ENCODE measurements at regions not wholly inside any gene's neighbourhood (a gene's known extent, or its start where the extent isn't known, plus 50 kb on each side); places are given as distances from the start of the nearest gene placed in this dataset. TPM values are rescaled to one million over a fixed set of nuclear protein-coding genes. Genes with fewer than 3 reads are reported as not detected.
"Not testable (repeated sequence)": the region's sequence is repeated elsewhere in the genome, so short reads cannot be mapped to it uniquely, and the experiment has no call there.

- H3K4me1 Mint-ChIP-seq (ENCODE audit: low read depth, unreplicated experiment); CTCF ChIA-PET; H3K4me3 ChIP-seq (ENCODE audit: low read depth, low read length); H3K27me3 Mint-ChIP-seq (ENCODE audit: insufficient read depth, unreplicated experiment); POLR2A ChIA-PET; H3K9me3 ChIP-seq; H3K27ac Mint-ChIP-seq (ENCODE audit: unreplicated experiment); H3K4me3 Mint-ChIP-seq (ENCODE audit: unreplicated experiment); H3K36me3 ChIP-seq (ENCODE audit: control insufficient read depth, insufficient read depth, low read length); H3K9me3 Mint-ChIP-seq (ENCODE audit: unreplicated experiment); H3K4me1 ChIP-seq; BruUV-seq (replicated peaks); H3K27me3 ChIP-seq (replicated peaks; ENCODE audit: control insufficient read depth, insufficient read depth, low read length); DNase-seq; intact Hi-C loops (cut with micrococcal nuclease; ENCODE audit: unreplicated experiment): not testable (repeated sequence)
- peaks cover 51% of the 10 kb centered on the region for H3K36me3 Mint-ChIP-seq (ENCODE audit: insufficient read depth, unreplicated experiment)
Observed at GRCh38 chr16:29607428-29607823, 55.6 kb upstream of the SPN start.

- Mint-ChIP-seq H3K27ac (ENCODE audit: unreplicated experiment) (peak overlapping the region; percentile 8), H3K4me3 (ENCODE audit: unreplicated experiment) (peak overlapping the region; percentile 70), H3K4me1 (ENCODE audit: low read depth, unreplicated experiment) (peaks cover 13% of the 10 kb centered on the region), H3K36me3 (ENCODE audit: insufficient read depth, unreplicated experiment) (peaks cover 28% of the 10 kb centered on the region)
- H3K27me3 ChIP-seq (replicated peaks; ENCODE audit: control insufficient read depth, insufficient read depth, low read length); H3K4me1 ChIP-seq; H3K36me3 ChIP-seq (ENCODE audit: control insufficient read depth, insufficient read depth, low read length); CTCF ChIA-PET; intact Hi-C loops (cut with micrococcal nuclease; ENCODE audit: unreplicated experiment); H3K9me3 ChIP-seq; H3K9me3 Mint-ChIP-seq (ENCODE audit: unreplicated experiment); H3K27me3 Mint-ChIP-seq (ENCODE audit: insufficient read depth, unreplicated experiment): not testable (repeated sequence)
- BruUV-seq (replicated peaks), result TSS peak; percentile 49
- peak in 1 of 2 experiments; percentile 24 for DNase-seq
- POLR2A ChIA-PET, result interaction anchor here (0.6 to 3.2 kb wide), 3 partner anchors 13 to 67 kb away, joined by 3 to 12 read pairs (median 7); partner anchors contain the start of gene QPRT
- peak overlapping the region; percentile 90 for H3K4me3 ChIP-seq (ENCODE audit: low read depth, low read length)
Observed at GRCh38 chr16:29612381-29613306, 50.4 kb upstream of the SPN start.

Small RNAs in the stretch of these regions (microRNA-seq; reads per million reads assigned to microRNA genes)
- gene MIR3680-2, result not detected

Measured in Caco-2 (cell line).